Stimulated activated CD4-positive, alpha-beta T cell treated with anti-CD3 and anti-CD28 coated beads, Interleukin-4, amount 100 ng/mL, for 24 hours (primary cell): ENCODE measurements at regions not wholly inside any gene's neighbourhood (a gene's known extent, or its start where the extent isn't known, plus 50 kb on each side); places are given as distances from the start of the nearest gene placed in this dataset.
"Not testable (repeated sequence)": the region's sequence is repeated elsewhere in the genome, so short reads cannot be mapped to it uniquely, and the experiment has no call there.

Source experiments
- DNase-seq: peaks from one replicate; pipeline ENCODE4 v3.0.0-alpha.2; 2020

GRCh38 chr1:242728696-242729095, 204.2 kb upstream of the PLD5 start:
- no peak for DNase-seq

DNA sequence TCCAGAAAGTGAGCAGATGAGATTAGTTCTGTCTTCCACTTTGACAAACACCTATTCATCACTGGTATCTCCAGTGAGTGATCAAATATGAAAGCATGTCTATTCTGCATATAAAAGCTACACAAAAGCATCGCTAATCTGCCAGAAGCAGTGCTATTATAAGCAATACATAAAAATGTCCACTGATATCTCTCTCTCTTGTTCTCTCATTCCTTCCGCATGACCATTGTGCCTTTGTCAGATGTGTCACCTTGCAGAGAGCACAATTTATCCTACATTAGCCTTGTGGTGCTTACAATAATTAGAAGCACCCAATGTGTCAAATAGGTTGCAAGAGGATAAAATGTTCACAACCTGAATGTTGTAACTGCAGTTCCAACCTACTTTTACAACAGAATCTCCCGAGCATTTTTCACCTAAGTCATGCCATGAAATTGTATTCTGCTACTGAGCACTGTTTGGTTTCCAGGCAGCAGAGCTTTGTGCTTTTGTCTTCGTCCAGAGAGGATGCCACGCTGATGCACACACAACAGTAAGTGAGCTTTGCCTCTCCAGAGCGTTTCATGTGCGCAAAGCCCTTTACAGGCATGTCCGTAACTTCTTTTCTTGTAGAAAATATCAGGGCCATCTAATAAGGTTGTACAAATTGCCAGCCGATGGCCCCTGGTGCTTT, 198.7 kb upstream of the PLD5 start:
- no peak for DNase-seq

- no peak for DNase-seq
Observed at GRCh38 chr1:242718967-242719366, 194.5 kb upstream of the PLD5 start.

DNA sequence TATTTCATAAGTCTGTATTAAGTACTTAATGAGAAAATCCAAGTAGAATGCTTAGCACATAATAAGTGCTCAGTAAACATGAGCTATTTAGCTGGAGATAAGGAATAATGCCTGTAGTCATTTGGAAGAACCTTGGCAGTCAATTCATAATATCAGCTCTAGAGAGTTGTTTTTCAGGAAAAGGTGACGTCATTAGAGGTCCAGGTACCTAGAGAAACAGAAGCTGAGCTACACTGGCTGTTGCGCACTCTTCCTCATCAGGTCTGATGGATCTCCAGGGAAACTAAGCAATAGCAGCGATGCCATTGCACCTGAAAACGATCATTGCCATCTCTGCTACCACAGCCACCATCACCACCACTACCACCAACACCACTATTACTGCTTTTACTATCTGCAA, 187.8 kb upstream of the PLD5 start:
- DNase-seq = no peak

DNA sequence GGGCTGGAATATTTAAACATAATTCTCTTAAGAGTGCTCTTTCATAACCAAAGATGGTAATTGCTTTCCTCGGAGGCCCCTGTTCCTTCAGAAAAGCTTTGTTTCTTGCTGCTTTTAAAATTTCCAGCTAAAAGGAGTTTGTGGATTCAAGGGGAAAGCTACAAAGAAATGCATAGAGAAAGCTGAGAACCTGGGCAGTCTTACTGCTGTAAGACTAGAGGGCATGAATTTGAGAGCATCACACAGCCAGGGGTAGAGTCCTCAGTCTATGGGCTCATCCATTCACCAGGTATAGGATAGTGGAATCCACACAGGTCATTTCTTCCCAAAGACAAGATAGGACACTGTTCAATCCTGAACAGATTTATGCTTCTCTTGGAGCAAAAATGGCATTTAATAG, 186.3 kb upstream of the PLD5 start:
- no peak for DNase-seq

DNA sequence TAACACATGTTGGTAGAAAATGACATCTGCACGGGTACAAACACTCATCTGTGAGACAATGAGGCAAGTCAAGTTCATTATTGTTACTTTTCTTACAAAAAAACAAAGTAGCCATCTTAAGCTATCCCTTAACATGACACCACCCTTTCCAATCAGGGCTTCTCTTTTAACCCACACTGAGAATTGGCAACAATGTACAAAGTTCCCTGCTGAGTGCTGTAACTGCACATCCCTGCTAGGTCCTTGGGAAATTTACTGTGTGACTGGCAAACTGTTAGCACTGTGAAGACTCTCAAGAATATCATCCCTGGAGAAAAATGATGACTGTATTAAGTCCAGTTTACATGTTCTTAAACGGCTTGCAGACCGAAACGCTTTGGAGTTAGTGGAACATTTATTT, 185.8 kb upstream of the PLD5 start:
- no peak for DNase-seq

DNA sequence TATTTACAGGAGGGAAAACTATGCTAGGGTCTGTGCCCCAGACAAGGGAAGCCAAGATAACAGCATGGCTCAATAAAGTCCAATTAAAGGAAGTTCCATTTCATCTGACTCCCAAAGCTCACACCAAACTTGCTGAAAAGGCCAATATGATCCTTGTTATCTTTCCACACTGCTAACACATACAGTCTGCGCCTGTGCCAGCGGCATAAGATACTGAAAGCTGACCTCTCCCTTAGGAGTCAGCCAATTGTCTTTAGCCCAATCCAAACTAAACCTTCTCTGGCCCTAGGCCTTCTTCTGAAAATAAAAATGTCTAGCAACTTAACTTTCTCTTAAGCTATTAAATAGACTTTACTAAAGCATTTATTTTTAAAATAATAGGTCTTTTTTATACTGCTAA, 179.0 kb upstream of the PLD5 start:
- no peak for DNase-seq

DNA sequence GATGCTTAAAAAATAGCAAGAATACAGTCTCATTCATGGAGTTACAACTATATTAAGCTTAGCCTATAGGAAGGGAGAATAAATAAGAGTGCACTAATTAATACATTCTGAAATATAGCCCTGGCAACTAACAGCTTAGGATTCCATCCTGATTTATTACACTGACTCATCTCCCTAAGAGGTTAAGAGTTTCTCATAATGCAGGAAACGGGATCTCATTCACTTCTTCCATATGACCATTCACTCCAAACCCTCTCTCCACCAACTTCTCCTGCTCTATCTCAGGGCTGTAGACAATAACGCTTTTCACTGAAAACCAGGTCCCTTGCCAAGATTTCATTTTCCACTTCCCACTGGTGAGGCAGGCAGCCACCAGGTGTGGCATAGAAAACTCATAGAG, 168.5 kb upstream of the PLD5 start:
- no peak for DNase-seq

DNA sequence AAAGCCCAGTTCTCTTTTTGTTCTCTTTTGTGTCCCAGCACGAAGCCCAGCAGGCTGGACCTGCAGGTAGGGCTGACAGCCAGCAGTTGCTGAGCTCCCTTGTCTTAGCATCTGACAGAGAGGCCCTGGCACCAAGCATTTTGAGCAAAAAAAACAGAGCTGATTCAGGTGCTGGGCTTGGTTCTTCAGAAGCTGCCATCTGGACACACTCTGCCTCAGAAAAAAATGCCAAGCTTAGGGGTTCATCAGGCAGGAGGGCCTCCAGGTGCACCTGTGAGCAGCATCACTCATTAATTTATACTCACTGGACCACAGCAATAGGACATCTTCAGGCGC, 167.1 kb upstream of the PLD5 start:
- no peak for DNase-seq

DNA sequence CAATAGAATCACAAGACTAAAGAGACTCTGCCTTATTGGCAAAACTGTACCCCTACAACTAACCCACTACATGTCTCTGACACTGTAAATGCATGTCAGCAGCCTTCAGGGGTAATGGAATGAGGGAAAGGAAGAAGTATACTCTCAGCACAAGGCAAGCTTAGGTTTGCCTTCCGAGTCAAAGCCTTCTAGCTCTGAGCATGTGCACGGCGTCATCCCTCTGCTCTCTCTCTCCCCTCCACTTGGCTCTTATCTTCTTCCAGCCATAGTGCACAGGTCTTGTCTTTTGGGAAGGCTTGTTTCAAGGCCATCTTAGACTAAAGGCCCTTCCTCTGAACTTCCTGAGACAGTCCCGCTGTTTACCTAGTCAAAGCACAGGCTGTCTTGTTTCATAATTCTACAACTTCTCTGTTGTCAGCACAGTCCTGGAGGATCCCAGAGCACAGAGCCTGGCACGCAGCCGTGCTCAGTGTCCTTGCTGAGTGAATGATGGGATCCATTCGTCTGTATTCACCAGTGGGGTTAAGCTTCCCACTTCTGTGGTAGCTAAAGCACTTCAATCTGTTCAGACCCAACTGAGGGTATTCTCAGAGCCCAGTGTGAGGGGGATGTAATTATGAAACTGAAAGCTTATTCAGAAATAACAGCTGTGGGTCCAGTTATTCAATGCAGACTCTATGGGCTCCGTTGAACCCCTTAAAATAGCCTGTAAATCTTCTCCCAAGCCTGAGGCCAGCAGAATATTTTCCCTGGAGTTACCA, 166.5 kb upstream of the PLD5 start:
- no peak for DNase-seq

GRCh38 chr1:242689378-242689777, 164.9 kb upstream of the PLD5 start:
- no peak for DNase-seq

DNA sequence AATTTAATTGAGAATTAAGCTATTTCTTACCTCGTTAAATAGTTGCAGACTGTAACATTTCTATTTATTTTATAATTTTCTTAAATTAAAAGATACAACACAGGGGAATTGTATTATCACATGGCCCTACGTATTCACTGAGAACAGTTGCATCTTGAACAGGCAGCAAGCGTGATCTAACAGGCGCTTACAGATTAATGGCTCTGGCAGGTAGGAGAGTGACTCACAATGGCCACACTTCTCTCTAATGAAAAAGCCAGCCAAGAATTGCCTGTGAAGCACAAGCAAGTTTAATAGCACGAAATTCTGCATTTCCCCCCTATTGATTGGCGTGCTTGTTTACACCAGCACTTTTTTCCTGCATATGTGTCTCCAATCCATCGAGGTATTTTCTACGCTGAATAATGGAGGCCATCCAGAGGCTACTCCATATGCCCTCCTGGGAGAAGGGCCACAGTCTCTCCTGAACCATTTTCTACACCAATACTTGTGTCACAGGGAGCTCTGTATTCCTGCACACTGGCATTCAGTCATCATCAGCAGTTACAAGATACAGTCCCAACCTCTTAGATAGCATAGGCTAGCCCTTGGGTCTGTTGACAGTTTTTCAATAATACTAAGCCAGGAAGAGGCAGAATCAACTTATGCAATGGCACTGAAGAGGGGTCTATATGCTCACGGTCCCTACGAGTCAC, 150.6 kb upstream of the PLD5 start:
- DNase-seq = no peak

- DNase-seq = no peak
Observed at GRCh38 chr1:242673652-242674051, 149.2 kb upstream of the PLD5 start.

GRCh38 chr1:242673165-242673564, 148.7 kb upstream of the PLD5 start:
- DNase-seq = not testable (repeated sequence)

DNA sequence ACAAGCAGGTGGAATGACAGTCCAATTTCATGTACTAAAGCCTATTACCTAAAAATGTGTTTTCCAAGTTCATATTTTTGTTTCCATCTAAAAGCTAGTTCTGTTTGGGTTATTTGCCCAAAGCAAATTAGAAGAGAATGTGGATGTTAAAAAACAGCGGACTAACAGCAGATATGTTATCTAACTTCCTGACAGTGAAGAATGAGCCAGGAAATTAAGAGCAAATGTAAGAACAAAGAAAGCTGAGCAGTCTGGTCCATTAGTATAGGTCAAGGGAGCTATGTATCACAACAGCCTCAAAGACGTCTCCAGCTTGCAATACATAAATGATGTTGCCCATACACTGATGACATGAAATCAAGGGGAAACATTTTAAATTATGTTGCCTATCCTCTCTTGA, 145.5 kb upstream of the PLD5 start:
- DNase-seq = no peak

DNA sequence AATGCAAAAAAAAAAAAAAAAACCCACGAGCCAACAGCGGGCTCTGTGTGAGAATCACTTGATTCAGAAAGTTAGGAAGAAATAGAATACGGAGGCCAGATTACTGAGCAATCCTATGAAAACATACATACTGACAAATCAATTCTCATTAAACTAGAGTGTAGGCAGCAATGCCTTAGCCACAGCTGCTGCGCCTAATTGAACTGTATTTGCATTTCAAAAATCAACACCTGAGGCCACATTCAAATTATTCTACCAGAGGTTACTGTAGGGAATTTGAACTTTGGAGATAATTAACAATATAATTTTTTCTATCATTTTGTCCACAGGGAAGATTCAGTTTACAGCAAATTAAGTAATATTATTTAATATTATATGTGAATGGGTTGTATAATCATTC, 138.4 kb upstream of the PLD5 start:
- DNase-seq = no peak

DNA sequence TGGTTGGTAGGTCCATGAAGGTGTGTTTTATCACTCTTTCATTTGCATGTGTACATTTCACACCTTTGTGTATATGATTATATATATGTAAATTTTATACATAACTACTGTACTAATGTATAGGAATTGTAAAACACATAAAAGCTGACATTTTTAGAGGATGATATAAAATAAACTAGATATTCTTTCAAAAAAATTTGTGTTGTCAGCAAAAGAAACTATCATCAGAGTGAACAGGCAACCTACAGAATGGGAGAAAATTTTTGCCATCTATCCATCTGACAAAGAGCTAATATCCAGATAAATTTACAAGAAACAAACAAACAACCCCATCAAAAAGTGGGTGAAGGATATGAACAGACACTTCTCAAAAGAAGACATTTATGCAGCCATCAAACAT, 129.3 kb upstream of the PLD5 start:
- not testable (repeated sequence) for DNase-seq

DNA sequence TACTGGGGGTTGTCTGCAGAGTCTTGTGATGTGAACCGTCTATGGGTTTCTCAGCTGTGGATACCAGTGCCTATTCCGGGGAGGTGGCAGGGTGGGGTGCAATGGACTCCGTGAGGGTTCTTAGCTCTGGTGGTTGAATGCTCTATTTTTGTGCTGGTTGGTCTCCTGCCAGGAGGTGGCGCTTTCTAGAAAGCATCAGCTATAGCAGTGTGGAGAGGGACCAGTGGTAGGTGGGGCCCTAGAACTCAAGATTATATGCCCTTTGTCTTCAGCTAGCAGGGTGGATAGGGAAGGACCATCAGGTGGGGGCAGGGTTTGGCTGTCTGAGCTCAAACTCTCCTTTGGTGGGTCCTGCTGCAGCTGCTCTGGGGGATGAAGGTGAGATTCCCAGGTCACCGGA, 127.3 kb upstream of the PLD5 start:
- no peak for DNase-seq

GRCh38 chr1:242641461-242641860, 117.0 kb upstream of the PLD5 start:
- no peak for DNase-seq

DNA sequence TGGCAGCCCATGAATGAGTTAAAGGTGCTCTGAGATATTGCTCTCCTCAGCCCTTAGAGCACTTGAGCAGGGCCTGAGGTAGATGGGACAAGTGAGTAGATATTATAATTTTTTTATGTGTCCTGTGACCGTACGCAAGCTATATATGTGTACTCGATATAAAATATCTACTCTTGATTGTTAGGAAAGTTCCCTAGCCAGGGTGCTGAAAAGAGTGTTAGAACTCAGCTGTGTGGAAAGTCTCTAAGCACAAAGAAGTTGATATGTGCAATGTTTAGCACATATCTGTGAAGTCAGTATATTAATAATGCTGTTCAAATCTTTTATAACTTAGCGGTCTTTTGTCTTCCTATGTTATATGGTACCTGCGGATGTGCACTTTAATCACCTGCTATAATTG, 114.6 kb upstream of the PLD5 start:
- DNase-seq = no peak

- no peak for DNase-seq
Observed at GRCh38 chr1:242634732-242635131, 110.2 kb upstream of the PLD5 start.

- no peak for DNase-seq
Observed at GRCh38 chr1:242629396-242629795, 104.9 kb upstream of the PLD5 start.

DNA sequence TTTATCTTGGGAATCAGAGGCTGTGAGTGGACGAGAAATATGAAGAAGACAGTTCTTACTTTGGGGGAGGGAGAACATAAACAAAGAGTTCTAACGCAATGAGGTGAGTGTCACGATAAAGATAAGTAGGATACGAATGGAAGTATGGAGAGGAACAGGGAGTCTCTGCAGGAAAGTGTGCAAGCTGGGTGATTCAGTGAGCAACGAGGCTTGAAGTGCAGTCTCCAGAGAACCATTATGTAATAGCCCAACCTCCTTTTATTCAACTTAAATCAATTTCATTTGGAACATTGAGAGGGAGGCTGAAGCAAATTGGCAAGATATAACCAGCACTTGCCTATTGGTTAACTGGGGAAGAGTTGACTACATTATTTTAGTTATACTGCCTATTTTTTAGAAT, 99.3 kb upstream of the PLD5 start:
- DNase-seq = no peak

DNA sequence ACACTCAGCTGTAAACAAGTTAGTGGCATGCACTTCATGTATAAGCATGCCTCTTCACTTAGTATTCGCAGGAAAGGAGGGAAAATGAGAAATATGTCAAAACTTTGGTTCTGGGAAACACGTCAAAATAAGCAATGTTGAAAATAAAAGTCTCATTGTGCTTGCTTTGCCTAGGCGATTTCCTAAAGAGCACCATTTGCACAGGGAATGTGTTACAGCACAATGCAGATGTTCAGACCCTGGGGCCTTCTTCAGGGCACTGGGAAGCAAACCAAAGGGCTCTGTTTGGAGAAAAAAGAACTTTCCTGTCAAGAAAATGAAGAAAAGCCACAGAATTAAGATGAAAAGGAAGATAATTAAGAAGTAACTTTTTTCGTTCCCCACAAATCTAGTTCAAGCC, 98.6 kb upstream of the PLD5 start:
- no peak for DNase-seq
